ENCODE measurements at regions not wholly inside any gene's neighbourhood (a gene's known extent, or its start where the extent isn't known, plus 50 kb on each side); places are given as distances from the start of the nearest gene placed in this dataset.

DNA sequence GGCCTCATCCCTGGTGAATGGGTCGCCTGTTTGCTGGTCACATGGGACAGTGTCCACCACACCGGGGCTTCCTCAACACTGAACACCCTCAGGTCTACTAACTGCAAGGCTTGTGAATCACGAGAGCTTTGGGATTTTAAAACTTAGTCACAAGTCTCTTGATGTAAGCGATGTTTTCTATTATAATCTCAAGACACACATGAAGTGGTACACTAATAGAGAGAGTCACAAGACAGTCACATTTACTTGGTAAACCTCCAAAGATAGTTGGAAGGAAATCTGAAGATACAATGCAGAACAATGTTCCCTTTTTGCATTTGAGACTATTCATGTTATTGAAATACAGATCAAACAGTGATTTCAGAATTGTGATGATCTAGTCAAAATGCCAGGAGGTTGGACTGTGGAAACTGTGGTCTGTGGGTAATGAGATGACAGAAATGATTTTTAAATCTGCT, 233.1 kb upstream of the KLF6 start:
- Histone ChIP-seq H3K4me3 (ENCODE audit: low read depth, low read length) (no peak overlapping the region), H3K36me3 (ENCODE audit: control insufficient read depth in 2 of 2, insufficient read depth in 1 of 2, low read length in 2 of 2) (no peaks in the 10 kb centered on the region), H3K4me1 (ENCODE audit: control insufficient read depth, insufficient read depth, low read length) (no peaks in the 10 kb centered on the region), H3K27ac (ENCODE audit: extremely low read depth, low read depth, low read length) (no peak overlapping the region), H3K9me3 (ENCODE audit: control insufficient read depth, insufficient read depth, low read depth, low read length) (no peaks in the 10 kb centered on the region)
- ChIA-PET CTCF (no interaction called here), POLR2A (no interaction called here)
- TF ChIP-seq ZFP3 (tag by site-specific recombination; IDR thresholded peaks at IDR 0.05; ENCODE audit: low read depth) (no peak), RBAK (tag by site-specific recombination; IDR thresholded peaks at IDR 0.05) (no peak), ZNF768 (tag by site-specific recombination; IDR thresholded peaks at IDR 0.05) (no peak), ZBTB17 (tag by site-specific recombination; IDR thresholded peaks at IDR 0.05) (no peak)
- TF ChIP-seq, protein P1, sequence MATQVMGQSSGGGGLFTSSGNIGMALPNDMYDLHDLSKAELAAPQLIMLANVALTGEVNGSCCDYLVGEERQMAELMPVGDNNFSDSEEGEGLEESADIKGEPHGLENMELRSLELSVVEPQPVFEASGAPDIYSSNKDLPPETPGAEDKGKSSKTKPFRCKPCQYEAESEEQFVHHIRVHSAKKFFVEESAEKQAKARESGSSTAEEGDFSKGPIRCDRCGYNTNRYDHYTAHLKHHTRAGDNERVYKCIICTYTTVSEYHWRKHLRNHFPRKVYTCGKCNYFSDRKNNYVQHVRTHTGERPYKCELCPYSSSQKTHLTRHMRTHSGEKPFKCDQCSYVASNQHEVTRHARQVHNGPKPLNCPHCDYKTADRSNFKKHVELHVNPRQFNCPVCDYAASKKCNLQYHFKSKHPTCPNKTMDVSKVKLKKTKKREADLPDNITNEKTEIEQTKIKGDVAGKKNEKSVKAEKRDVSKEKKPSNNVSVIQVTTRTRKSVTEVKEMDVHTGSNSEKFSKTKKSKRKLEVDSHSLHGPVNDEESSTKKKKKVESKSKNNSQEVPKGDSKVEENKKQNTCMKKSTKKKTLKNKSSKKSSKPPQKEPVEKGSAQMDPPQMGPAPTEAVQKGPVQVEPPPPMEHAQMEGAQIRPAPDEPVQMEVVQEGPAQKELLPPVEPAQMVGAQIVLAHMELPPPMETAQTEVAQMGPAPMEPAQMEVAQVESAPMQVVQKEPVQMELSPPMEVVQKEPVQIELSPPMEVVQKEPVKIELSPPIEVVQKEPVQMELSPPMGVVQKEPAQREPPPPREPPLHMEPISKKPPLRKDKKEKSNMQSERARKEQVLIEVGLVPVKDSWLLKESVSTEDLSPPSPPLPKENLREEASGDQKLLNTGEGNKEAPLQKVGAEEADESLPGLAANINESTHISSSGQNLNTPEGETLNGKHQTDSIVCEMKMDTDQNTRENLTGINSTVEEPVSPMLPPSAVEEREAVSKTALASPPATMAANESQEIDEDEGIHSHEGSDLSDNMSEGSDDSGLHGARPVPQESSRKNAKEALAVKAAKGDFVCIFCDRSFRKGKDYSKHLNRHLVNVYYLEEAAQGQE (tag by site-specific recombination; IDR thresholded peaks at IDR 0.05) = no peak

DNA sequence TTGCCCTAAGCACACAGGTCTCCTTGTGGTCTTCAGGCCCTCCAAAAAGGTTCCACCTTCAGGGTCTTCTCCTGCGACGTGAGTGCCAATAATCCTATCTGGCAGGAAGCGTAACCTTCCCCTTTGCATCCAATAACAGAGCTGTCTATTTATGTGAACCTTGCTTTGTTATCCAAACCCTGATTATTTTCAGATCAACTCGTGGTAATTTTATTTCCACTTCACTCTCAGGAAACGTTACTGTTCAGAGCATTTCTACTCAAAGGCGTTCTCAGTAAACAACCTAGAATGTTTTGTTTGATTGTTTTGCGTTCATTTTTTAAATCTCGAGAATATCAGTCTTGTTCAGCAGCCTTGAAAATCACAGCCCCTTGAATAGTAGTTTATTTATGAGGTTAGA, 232.3 kb upstream of the KLF6 start:
- no peak overlapping the region for H3K4me3 ChIP-seq (ENCODE audit: low read depth, low read length)
- H3K36me3 ChIP-seq (ENCODE audit: control insufficient read depth in 2 of 2, insufficient read depth in 1 of 2, low read length in 2 of 2) = no peaks in the 10 kb centered on the region
- ChIA-PET CTCF (no interaction called here), POLR2A (no interaction called here)
- H3K9me3 ChIP-seq (ENCODE audit: control insufficient read depth, insufficient read depth, low read depth, low read length) = no peaks in the 10 kb centered on the region
- TF ChIP-seq KLF9 (tag by site-specific recombination; IDR thresholded peaks at IDR 0.05; ENCODE audit: low read depth) = no peak
- TF ChIP-seq ZBTB20 (tag by site-specific recombination; IDR thresholded peaks at IDR 0.05) = no peak
- TF ChIP-seq ZXDB (tag by site-specific recombination; IDR thresholded peaks at IDR 0.05) = no peak
- TF ChIP-seq BCL11A (tag by site-specific recombination; IDR thresholded peaks at IDR 0.05; ENCODE audit: low read depth) = no peak
- TF ChIP-seq SP2 (tag by site-specific recombination; IDR thresholded peaks at IDR 0.05) = no peak
- TF ChIP-seq ZNF585B (tag by site-specific recombination; IDR thresholded peaks at IDR 0.05) = no peak
- TF ChIP-seq, protein P2, sequence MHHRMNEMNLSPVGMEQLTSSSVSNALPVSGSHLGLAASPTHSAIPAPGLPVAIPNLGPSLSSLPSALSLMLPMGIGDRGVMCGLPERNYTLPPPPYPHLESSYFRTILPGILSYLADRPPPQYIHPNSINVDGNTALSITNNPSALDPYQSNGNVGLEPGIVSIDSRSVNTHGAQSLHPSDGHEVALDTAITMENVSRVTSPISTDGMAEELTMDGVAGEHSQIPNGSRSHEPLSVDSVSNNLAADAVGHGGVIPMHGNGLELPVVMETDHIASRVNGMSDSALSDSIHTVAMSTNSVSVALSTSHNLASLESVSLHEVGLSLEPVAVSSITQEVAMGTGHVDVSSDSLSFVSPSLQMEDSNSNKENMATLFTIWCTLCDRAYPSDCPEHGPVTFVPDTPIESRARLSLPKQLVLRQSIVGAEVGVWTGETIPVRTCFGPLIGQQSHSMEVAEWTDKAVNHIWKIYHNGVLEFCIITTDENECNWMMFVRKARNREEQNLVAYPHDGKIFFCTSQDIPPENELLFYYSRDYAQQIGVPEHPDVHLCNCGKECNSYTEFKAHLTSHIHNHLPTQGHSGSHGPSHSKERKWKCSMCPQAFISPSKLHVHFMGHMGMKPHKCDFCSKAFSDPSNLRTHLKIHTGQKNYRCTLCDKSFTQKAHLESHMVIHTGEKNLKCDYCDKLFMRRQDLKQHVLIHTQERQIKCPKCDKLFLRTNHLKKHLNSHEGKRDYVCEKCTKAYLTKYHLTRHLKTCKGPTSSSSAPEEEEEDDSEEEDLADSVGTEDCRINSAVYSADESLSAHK (tag by site-specific recombination; IDR thresholded peaks at IDR 0.05) = no peak
- TF ChIP-seq TRIM28 (IDR thresholded peaks at IDR 0.05; ENCODE audit: borderline replicate concordance, low read length) = no peak
- no peak for TF ChIP-seq ZNF76 (tag by site-specific recombination; IDR thresholded peaks at IDR 0.05; ENCODE audit: borderline replicate concordance, low read depth)
- TF ChIP-seq, protein P1 (tag by site-specific recombination; IDR thresholded peaks at IDR 0.05) = no peak
- TF ChIP-seq, protein P3, sequence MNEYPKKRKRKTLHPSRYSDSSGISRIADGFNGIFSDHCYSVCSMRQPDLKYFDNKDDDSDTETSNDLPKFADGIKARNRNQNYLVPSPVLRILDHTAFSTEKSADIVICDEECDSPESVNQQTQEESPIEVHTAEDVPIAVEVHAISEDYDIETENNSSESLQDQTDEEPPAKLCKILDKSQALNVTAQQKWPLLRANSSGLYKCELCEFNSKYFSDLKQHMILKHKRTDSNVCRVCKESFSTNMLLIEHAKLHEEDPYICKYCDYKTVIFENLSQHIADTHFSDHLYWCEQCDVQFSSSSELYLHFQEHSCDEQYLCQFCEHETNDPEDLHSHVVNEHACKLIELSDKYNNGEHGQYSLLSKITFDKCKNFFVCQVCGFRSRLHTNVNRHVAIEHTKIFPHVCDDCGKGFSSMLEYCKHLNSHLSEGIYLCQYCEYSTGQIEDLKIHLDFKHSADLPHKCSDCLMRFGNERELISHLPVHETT (tag by site-specific recombination; IDR thresholded peaks at IDR 0.05) = no peak
- H3K27ac ChIP-seq (ENCODE audit: extremely low read depth, low read depth, low read length) = no peak overlapping the region
- H3K4me1 ChIP-seq (ENCODE audit: control insufficient read depth, insufficient read depth, low read length) = no peaks in the 10 kb centered on the region
